Karpas-422 (cell line): ENCODE measurements at regions not wholly inside any gene's neighbourhood (a gene's known extent, or its start where the extent isn't known, plus 50 kb on each side); places are given as distances from the start of the nearest gene placed in this dataset.

Source experiments
- DNase-seq: peaks from one replicate; pipeline ENCODE4 v3.0.0-alpha.2; 2015
- H2AFZ ChIP-seq: fragments of 200-600 bp; sonication (generic); 2 replicates; pipeline ENCODE4 v1.6.1; 2014; ENCODE audit warnings: antibody characterized with exemption, low read length, mixed read lengths
- H3K27ac ChIP-seq: fragments of 200-600 bp; sonication (generic); 2 replicates; pipeline ENCODE4 v1.5.1; 2014; ENCODE audit warnings: mild to moderate bottlenecking, low read length, moderate library complexity
- H3K27me3 ChIP-seq: fragments of 200-600 bp; sonication (generic); 2 replicates; pipeline ENCODE4 v1.6.1; 2014; ENCODE audit warnings: low read length, mixed read lengths
- H3K36me3 ChIP-seq: fragments of 200-600 bp; sonication (generic); 2 replicates; pipeline ENCODE4 v1.6.1; 2014; ENCODE audit warnings: low read length, mixed read lengths; ENCODE audit not compliant: insufficient read depth
- H3K4me1 ChIP-seq: fragments of 200-600 bp; sonication (generic); 2 replicates; pipeline ENCODE4 v1.6.1; 2014; ENCODE audit warnings: mild to moderate bottlenecking, low read length, mixed read lengths
- H3K4me2 ChIP-seq: fragments of 200-600 bp; sonication (generic); 2 replicates; pipeline ENCODE4 v1.6.1; 2014; ENCODE audit warnings: low read length, low read depth, mild to moderate bottlenecking; ENCODE audit not compliant: poor library complexity, severe bottlenecking
- H3K4me3 ChIP-seq: fragments of 200-600 bp; sonication (generic); 2 replicates; pipeline ENCODE4 v1.5.1; 2014; ENCODE audit warnings: mild to moderate bottlenecking, antibody characterized with exemption, low read length, mixed read lengths
- H3K79me2 ChIP-seq: fragments of 200-600 bp; sonication (generic); 2 replicates; pipeline ENCODE4 v1.6.1; 2014; ENCODE audit warnings: mild to moderate bottlenecking, low read length, mixed read lengths
- H3K9ac ChIP-seq: fragments of 200-600 bp; sonication (generic); 2 replicates; pipeline ENCODE4 v1.6.0; 2014; ENCODE audit warnings: low read length
- H3K9me2 ChIP-seq: fragments of 200-600 bp; sonication (generic), shearing (Covaris generic); replicated peaks from 2 replicates; pipeline ENCODE4 v1.6.0; 2014; ENCODE audit warnings: mild to moderate bottlenecking, low read length, moderate library complexity; ENCODE audit not compliant: insufficient read depth
- H3K9me3 ChIP-seq: fragments of 300-700, 200-600 bp; sonication (generic); 2 replicates; pipeline ENCODE4 v1.6.1; 2014; ENCODE audit warnings: low read length, mixed read lengths
- H4K20me1 ChIP-seq: fragments of 200-600 bp; sonication (generic); 2 replicates; pipeline ENCODE4 v1.6.1; 2014; ENCODE audit warnings: mild to moderate bottlenecking, antibody characterized with exemption, low read length, low read depth; ENCODE audit not compliant: insufficient read depth

DNA sequence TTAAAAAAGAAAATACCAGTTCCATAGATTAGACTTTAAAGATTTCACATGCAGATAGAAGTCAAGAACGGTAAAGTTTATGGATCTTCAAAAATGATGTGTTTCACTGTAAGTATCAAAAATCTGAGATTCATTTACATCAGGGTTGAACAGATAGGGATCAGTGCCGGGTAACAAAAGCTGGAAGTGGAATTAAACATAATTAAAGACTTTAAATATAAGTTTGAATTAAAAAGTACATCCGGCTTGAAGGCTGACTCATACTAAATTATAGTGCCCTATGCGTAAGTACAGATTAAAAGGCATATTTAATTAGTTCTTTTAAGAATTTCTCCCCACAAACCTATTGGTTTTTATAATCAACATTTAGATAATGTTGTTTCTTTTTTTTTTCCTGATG, 312.7 kb downstream of the PRL start:
- no peaks in the 10 kb centered on the region for H4K20me1 ChIP-seq
- H2AFZ ChIP-seq, result no peak overlapping the region
- H3K4me2 ChIP-seq, result no peak overlapping the region
- no peak overlapping the region for H3K4me3 ChIP-seq
- no peak overlapping the region for H3K9ac ChIP-seq
- no peak overlapping the region for H3K27ac ChIP-seq
- no peaks in the 10 kb centered on the region for H3K79me2 ChIP-seq
- H3K4me1 ChIP-seq, result no peaks in the 10 kb centered on the region
- DNase-seq, result no peak
- no peaks in the 10 kb centered on the region for H3K9me2 ChIP-seq
- H3K9me3 ChIP-seq, result no peaks in the 10 kb centered on the region; the same call in 1 of the 2 replicates
- no peaks in the 10 kb centered on the region for H3K36me3 ChIP-seq
- no peaks in the 10 kb centered on the region for H3K27me3 ChIP-seq

DNA sequence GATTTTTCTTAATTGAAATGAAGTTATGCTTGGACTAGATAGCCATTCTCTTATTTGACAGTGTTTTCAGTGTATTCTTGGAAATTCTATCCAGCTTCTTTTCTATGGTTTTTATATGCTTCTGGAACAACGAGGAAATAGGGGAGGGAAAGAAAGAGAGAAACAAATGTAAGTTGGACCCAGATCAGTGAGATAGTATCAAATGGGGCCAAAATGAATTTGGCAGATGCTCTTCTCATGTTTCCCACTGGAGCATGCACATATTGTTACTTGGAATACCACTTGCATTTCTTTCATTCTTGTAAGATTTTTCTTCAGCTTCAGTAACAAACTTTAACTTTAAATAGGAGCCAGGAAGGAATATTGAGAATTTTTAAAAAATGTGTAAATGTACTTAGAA, 312.3 kb downstream of the PRL start:
- Histone ChIP-seq H3K9ac (no peak overlapping the region), H3K4me1 (no peaks in the 10 kb centered on the region)

DNA sequence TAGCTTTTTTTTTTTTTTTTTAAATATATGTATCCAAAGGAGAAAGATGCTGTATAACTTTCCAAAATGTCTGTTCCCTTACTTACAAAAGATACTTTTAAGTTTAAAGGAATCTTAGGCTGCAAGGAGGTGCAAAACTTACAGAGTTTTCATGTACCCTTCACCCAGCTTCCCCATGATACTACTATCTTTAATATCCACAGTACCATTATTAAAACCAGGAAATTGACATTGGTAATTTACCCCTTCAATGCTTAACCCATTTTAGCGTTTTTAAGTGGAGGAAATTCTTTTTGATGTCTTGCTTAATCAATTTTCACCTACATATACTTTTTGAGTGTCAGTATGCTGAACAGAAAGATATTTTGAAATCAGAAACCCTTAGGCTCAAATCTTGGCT, 310.9 kb downstream of the PRL start:
- DNase-seq, result no peak
- Histone ChIP-seq H3K9ac (no peak overlapping the region), H3K79me2 (no peaks in the 10 kb centered on the region), H3K4me2 (no peak overlapping the region), H4K20me1 (no peaks in the 10 kb centered on the region), H3K27ac (no peak overlapping the region), H3K4me1 (no peaks in the 10 kb centered on the region), H3K27me3 (no peaks in the 10 kb centered on the region), H3K4me3 (no peak overlapping the region), H3K9me2 (no peaks in the 10 kb centered on the region), H3K36me3 (no peaks in the 10 kb centered on the region), H2AFZ (no peak overlapping the region), H3K9me3 (no peaks in the 10 kb centered on the region; the same call in 1 of the 2 replicates)

More for the DNA sequence above, 312.3 kb downstream of the PRL start:
- Histone ChIP-seq H2AFZ (no peak overlapping the region), H3K4me2 (no peak overlapping the region), H3K27ac (no peak overlapping the region), H4K20me1 (no peaks in the 10 kb centered on the region), H3K4me3 (no peak overlapping the region), H3K79me2 (no peaks in the 10 kb centered on the region), H3K27me3 (no peaks in the 10 kb centered on the region), H3K9me3 (no peaks in the 10 kb centered on the region; the same call in 1 of the 2 replicates), H3K36me3 (no peaks in the 10 kb centered on the region), H3K9me2 (no peaks in the 10 kb centered on the region)
- DNase-seq, result no peak

- no peak overlapping the region for H2AFZ ChIP-seq
These were observed 310.1 kb downstream of the PRL start for GRCh38 chr6:21986703-21987102.

DNA sequence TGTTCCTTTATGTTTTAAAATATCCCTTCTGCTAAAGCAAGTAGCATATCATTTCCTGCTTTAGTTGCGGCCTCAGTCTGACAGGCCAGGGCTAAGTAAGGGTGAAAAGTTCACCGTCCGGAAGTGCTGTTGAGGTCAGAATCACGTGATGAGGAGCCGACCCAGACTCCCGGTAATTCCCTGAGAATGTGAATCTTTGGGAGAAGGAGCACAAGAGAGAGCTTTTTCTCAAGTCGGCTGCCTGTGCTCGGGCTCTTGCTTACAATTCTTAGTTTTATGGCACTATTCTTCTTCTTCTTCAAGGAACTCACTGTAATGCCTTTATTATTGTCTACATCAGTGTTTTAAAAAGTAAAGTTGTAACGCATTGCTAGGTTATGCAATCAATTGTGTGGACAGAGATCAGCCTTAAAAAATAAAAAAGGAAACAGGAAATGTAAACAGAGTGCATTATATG, 309.3 kb downstream of the PRL start:
- Histone ChIP-seq H3K4me2 (no peak overlapping the region), H3K9ac (no peak overlapping the region), H3K27me3 (no peaks in the 10 kb centered on the region), H3K27ac (no peak overlapping the region), H4K20me1 (no peaks in the 10 kb centered on the region), H2AFZ (no peak overlapping the region), H3K9me3 (no peaks in the 10 kb centered on the region), H3K4me3 (no peak overlapping the region), H3K4me1 (no peaks in the 10 kb centered on the region), H3K9me2 (no peaks in the 10 kb centered on the region), H3K36me3 (no peaks in the 10 kb centered on the region), H3K79me2 (no peaks in the 10 kb centered on the region)
- no peak for DNase-seq

More at GRCh38 chr6:21986703-21987102, 310.1 kb downstream of the PRL start:
- Histone ChIP-seq H3K27ac (no peak overlapping the region), H3K79me2 (no peaks in the 10 kb centered on the region), H4K20me1 (no peaks in the 10 kb centered on the region), H3K9ac (no peak overlapping the region), H3K9me2 (no peaks in the 10 kb centered on the region), H3K4me2 (no peak overlapping the region), H3K4me3 (no peak overlapping the region), H3K9me3 (no peaks in the 10 kb centered on the region; the same call in 1 of the 2 replicates), H3K36me3 (no peaks in the 10 kb centered on the region), H3K4me1 (no peaks in the 10 kb centered on the region), H3K27me3 (no peaks in the 10 kb centered on the region)
- DNase-seq, result no peak

DNA sequence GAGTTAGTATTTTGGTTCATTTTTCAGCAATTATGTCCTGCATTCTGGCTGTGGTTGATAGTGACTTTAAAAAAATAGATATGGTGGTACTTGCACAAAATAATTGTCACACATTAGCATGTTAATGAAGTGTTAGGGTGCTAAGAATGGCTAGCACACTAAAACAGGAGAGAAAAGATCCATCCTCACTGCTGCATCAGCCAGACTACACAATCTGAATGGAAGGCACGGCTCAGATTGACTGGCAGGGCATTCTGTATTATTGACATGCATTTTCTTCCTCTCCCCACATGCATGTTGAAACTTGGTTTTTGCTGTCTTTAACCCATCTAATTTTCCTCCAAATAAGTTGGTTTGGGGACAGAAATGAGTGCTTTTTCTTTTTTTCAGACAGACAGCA, 306.3 kb downstream of the PRL start:
- no peak overlapping the region for H3K9ac ChIP-seq
- H3K36me3 ChIP-seq, result no peaks in the 10 kb centered on the region
- no peaks in the 10 kb centered on the region for H3K9me2 ChIP-seq
- H4K20me1 ChIP-seq, result no peaks in the 10 kb centered on the region
- H2AFZ ChIP-seq, result no peak overlapping the region
- no peak overlapping the region for H3K4me2 ChIP-seq
- H3K27me3 ChIP-seq, result no peaks in the 10 kb centered on the region
- no peaks in the 10 kb centered on the region for H3K4me1 ChIP-seq
- no peak for DNase-seq
- H3K9me3 ChIP-seq, result no peaks in the 10 kb centered on the region
- no peak overlapping the region for H3K27ac ChIP-seq
- no peaks in the 10 kb centered on the region for H3K79me2 ChIP-seq
- H3K4me3 ChIP-seq, result no peak overlapping the region

- no peaks in the 10 kb centered on the region for H4K20me1 ChIP-seq
- DNase-seq, result no peak
- H3K27ac ChIP-seq, result no peak overlapping the region
- H3K27me3 ChIP-seq, result no peaks in the 10 kb centered on the region
- no peak overlapping the region for H3K9ac ChIP-seq
- H3K4me1 ChIP-seq, result no peaks in the 10 kb centered on the region
- no peaks in the 10 kb centered on the region for H3K79me2 ChIP-seq
- H2AFZ ChIP-seq, result no peak overlapping the region
- H3K9me2 ChIP-seq, result no peaks in the 10 kb centered on the region
- no peaks in the 10 kb centered on the region for H3K36me3 ChIP-seq
- H3K9me3 ChIP-seq, result no peaks in the 10 kb centered on the region
- H3K4me3 ChIP-seq, result no peak overlapping the region
- no peak overlapping the region for H3K4me2 ChIP-seq
These were observed 304.5 kb downstream of the PRL start for GRCh38 chr6:21992178-21992967.

GRCh38 chr6:21993841-21994240, 303.0 kb downstream of the PRL start:
- no peak overlapping the region for H3K4me2 ChIP-seq
- H2AFZ ChIP-seq, result no peak overlapping the region
- no peak overlapping the region for H3K4me3 ChIP-seq
- H4K20me1 ChIP-seq, result no peaks in the 10 kb centered on the region
- no peaks in the 10 kb centered on the region for H3K4me1 ChIP-seq
- H3K9me2 ChIP-seq, result no peaks in the 10 kb centered on the region
- H3K27me3 ChIP-seq, result no peaks in the 10 kb centered on the region
- no peaks in the 10 kb centered on the region for H3K79me2 ChIP-seq
- no peak for DNase-seq
- no peak overlapping the region for H3K27ac ChIP-seq
- H3K9ac ChIP-seq, result no peak overlapping the region
- H3K36me3 ChIP-seq, result no peaks in the 10 kb centered on the region
- no peaks in the 10 kb centered on the region for H3K9me3 ChIP-seq
